Stomach (tissue), 4 donors: ENCODE measurements at regions not wholly inside any gene's neighbourhood (a gene's known extent, or its start where the extent isn't known, plus 50 kb on each side); places are given as distances from the start of the nearest gene placed in this dataset.
"Not testable (repeated sequence)": the region's sequence is repeated elsewhere in the genome, so short reads cannot be mapped to it uniquely, and the experiment has no call there.

Experiments used
- EP300 ChIP-seq: sonication (generic); formaldehyde crosslinking; IDR thresholded peaks from one replicate; pipeline ENCODE4 v1.6.1; 2017; ENCODE audit warnings: antibody characterized with exemption
- POLR2A ChIP-seq, 4 donors: fragments of 450-650 bp; IDR thresholded peaks; one replicate each; pipeline ENCODE4 v1.6.1; 2016; ENCODE audit warnings: antibody characterized with exemption in 4 of 4, control low read depth in 2 of 4, mild to moderate bottlenecking in 1 of 4, moderate library complexity in 1 of 4
- POLR2AphosphoS5 ChIP-seq, 3 donors: sonication (generic); formaldehyde crosslinking; IDR thresholded peaks; one replicate each; pipeline ENCODE4 v1.6.1; 2016; ENCODE audit warnings: antibody characterized with exemption in 3 of 3
- TF ChIP-seq, protein P1 (sequence below), 7 experiments: fragments of 450-650 bp in 4 of 7; fragments of 200-600 bp in 3 of 7; sonication (generic) in 3 of 7; IDR thresholded peaks; one replicate each; pipeline ENCODE4 v1.5.1; 2016 to 2019; ENCODE audit warnings: antibody characterized with exemption in 7 of 7, control low read depth in 2 of 7, mild to moderate bottlenecking in 1 of 7

DNA sequence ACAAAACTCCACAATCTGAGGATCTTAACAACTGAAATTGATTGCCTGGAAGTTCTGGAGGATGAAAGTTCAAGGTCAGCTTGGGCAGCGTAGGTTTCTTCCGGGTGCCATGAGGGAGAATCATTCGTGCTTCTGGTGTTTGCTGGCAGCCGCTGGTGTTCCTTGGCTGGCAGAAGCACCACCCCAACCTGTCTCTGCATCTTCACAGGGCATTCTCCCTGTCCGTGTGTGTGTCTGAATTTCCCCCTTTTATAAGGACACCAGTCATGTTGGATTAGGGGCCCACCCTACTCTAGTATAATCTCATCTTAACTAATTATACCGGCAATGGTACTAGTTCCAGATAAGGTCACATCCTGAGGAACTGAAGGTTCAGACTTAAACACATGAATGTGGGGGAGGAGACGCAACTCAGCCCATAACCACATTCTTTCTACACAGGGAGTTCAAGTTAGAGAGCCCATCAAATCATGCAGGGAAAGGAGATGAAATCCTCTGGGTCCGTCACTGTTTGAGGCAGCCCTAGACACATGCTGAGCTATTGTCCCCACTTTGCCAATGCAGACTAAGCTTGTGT, 175.9 kb upstream of the PLGLB2 start:
- TF ChIP-seq, protein P1, sequence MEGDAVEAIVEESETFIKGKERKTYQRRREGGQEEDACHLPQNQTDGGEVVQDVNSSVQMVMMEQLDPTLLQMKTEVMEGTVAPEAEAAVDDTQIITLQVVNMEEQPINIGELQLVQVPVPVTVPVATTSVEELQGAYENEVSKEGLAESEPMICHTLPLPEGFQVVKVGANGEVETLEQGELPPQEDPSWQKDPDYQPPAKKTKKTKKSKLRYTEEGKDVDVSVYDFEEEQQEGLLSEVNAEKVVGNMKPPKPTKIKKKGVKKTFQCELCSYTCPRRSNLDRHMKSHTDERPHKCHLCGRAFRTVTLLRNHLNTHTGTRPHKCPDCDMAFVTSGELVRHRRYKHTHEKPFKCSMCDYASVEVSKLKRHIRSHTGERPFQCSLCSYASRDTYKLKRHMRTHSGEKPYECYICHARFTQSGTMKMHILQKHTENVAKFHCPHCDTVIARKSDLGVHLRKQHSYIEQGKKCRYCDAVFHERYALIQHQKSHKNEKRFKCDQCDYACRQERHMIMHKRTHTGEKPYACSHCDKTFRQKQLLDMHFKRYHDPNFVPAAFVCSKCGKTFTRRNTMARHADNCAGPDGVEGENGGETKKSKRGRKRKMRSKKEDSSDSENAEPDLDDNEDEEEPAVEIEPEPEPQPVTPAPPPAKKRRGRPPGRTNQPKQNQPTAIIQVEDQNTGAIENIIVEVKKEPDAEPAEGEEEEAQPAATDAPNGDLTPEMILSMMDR (IDR thresholded peaks at IDR 0.05), result not testable (repeated sequence)
- TF ChIP-seq POLR2AphosphoS5 (IDR thresholded peaks at IDR 0.05); POLR2A (IDR thresholded peaks at IDR 0.05); EP300: not testable (repeated sequence)
